Suprapubic skin (tissue), 4 donors: ENCODE measurements at regions not wholly inside any gene's neighbourhood (a gene's known extent, or its start where the extent isn't known, plus 50 kb on each side); places are given as distances from the start of the nearest gene placed in this dataset.
A peak's percentile ranks its signal among the peaks of the same experiment; 100 is the strongest.

Experiments used
- DNase-seq, 2 donors: peaks; one replicate each; pipeline ENCODE4 v3.0.0-alpha.2; 2019; ENCODE audit warnings: low spot score in 2 of 2
- H3K27ac ChIP-seq: fragments of 200-600 bp; sonication (generic); one replicate; pipeline ENCODE4 v1.5.1; 2019
- H3K27me3 ChIP-seq: fragments of 200-600 bp; sonication (generic); one replicate; pipeline ENCODE4 v1.5.1; 2019
- H3K36me3 ChIP-seq: fragments of 200-600 bp; sonication (generic); one replicate; pipeline ENCODE4 v1.5.1; 2019
- H3K4me1 ChIP-seq: fragments of 200-600 bp; sonication (generic); one replicate; pipeline ENCODE4 v1.5.1; 2019
- H3K4me3 ChIP-seq: fragments of 200-600 bp; sonication (generic); one replicate; pipeline ENCODE4 v1.5.1; 2019; ENCODE audit warnings: mild to moderate bottlenecking
- H3K9me3 ChIP-seq: fragments of 200-600 bp; sonication (generic); one replicate; pipeline ENCODE4 v1.5.1; 2019
- CTCF ChIP-seq, 2 donors: fragments of 200-600 bp in 1 of 2; fragments of 450-650 bp in 1 of 2; sonication (generic) in 1 of 2; IDR thresholded peaks; one replicate each; pipeline ENCODE4 v1.5.1; 2016 to 2019; ENCODE audit warnings: antibody characterized with exemption in 2 of 2, mild to moderate bottlenecking in 1 of 2, moderate library complexity in 1 of 2
- EP300 ChIP-seq: sonication (generic); formaldehyde crosslinking; IDR thresholded peaks from one replicate; pipeline ENCODE4 v1.6.1; 2017; ENCODE audit warnings: antibody characterized with exemption
- POLR2A ChIP-seq, 2 donors: fragments of 450-650 bp; IDR thresholded peaks; one replicate each; pipeline ENCODE4 v1.6.1; 2017; ENCODE audit warnings: antibody characterized with exemption in 2 of 2, mild to moderate bottlenecking in 2 of 2, moderate library complexity in 2 of 2
- POLR2AphosphoS5 ChIP-seq, 3 donors: sonication (generic); formaldehyde crosslinking; IDR thresholded peaks; one replicate each; pipeline ENCODE4 v1.6.1; 2017; ENCODE audit warnings: antibody characterized with exemption in 3 of 3
- WGBS: methylation state at CpG from one replicate; pipeline ENCODE4 v1.1.5; 2018; 5-methylcytosine and 5-hydroxymethylcytosine counted together

GRCh38 chr12:107826276-107826675 is 51.8 kb downstream of the ASCL4 start:
- TF ChIP-seq EP300 (no peak), POLR2A (IDR thresholded peaks at IDR 0.05) (no peak), CTCF (IDR thresholded peaks at IDR 0.05) (no peak), POLR2AphosphoS5 (IDR thresholded peaks at IDR 0.05) (no peak)

GRCh38 chr12:107829271-107829670 is 54.8 kb downstream of the ASCL4 start:
- Histone ChIP-seq H3K4me1 (no peaks in the 10 kb centered on the region), H3K4me3 (no peak overlapping the region), H3K36me3 (no peaks in the 10 kb centered on the region), H3K27me3 (peaks cover 17% of the 10 kb centered on the region), H3K9me3 (peaks cover 16% of the 10 kb centered on the region), H3K27ac (no peak overlapping the region)
- no peak for DNase-seq
- TF ChIP-seq POLR2AphosphoS5 (IDR thresholded peaks at IDR 0.05) (no peak), POLR2A (IDR thresholded peaks at IDR 0.05) (no peak), EP300 (no peak), CTCF (IDR thresholded peaks at IDR 0.05) (no peak)
- 100% methylated on average over 1 of the region's 1 CpG for WGBS

More at GRCh38 chr12:107826276-107826675, 51.8 kb downstream of the ASCL4 start:
- Histone ChIP-seq H3K36me3 (no peaks in the 10 kb centered on the region), H3K27ac (no peak overlapping the region), H3K4me1 (no peaks in the 10 kb centered on the region), H3K27me3 (no peaks in the 10 kb centered on the region), H3K9me3 (peaks cover 16% of the 10 kb centered on the region), H3K4me3 (no peak overlapping the region)
- WGBS: 92% methylated on average over 9 of the region's 9 CpGs
- DNase-seq: no peak

- Histone ChIP-seq H3K27me3 (peaks cover 25% of the 10 kb centered on the region), H3K9me3 (peaks cover 4% of the 10 kb centered on the region), H3K4me3 (no peak overlapping the region), H3K27ac (no peak overlapping the region), H3K4me1 (no peaks in the 10 kb centered on the region), H3K36me3 (no peaks in the 10 kb centered on the region)
- 64% methylated on average over 4 of the region's 4 CpGs for WGBS
- no peak for DNase-seq
- TF ChIP-seq EP300: no peak
- no peak for TF ChIP-seq CTCF (IDR thresholded peaks at IDR 0.05)
- TF ChIP-seq POLR2A (IDR thresholded peaks at IDR 0.05): no peak
- no peak for TF ChIP-seq POLR2AphosphoS5 (IDR thresholded peaks at IDR 0.05)
These were observed 57.9 kb downstream of the ASCL4 start for GRCh38 chr12:107832441-107832840.

- H3K4me3 ChIP-seq: no peak overlapping the region
- H3K27me3 ChIP-seq: peaks cover 55% of the 10 kb centered on the region
- H3K4me1 ChIP-seq: peaks cover 22% of the 10 kb centered on the region
- TF ChIP-seq CTCF (IDR thresholded peaks at IDR 0.05) (no peak), POLR2AphosphoS5 (IDR thresholded peaks at IDR 0.05) (no peak), EP300 (no peak), POLR2A (IDR thresholded peaks at IDR 0.05) (no peak)
- H3K9me3 ChIP-seq: no peaks in the 10 kb centered on the region
- H3K36me3 ChIP-seq: no peaks in the 10 kb centered on the region
- DNase-seq: no peak
- H3K27ac ChIP-seq: no peak overlapping the region
- WGBS: 61% methylated on average over 1 of the region's 1 CpG
These were observed 65.7 kb downstream of the ASCL4 start for GRCh38 chr12:107840186-107840585.

GRCh38 chr12:107843351-107844311 is 69.1 kb downstream of the ASCL4 start:
- peaks cover 44% of the 10 kb centered on the region for H3K4me1 ChIP-seq
- peaks cover 71% of the 10 kb centered on the region for H3K27me3 ChIP-seq
- 8% methylated on average over 24 of the region's 59 CpGs for WGBS

More at GRCh38 chr12:107843351-107844311, 69.1 kb downstream of the ASCL4 start:
- DNase-seq: no peak
- Histone ChIP-seq H3K9me3 (no peaks in the 10 kb centered on the region), H3K36me3 (no peaks in the 10 kb centered on the region), H3K27ac (no peak overlapping the region), H3K4me3 (peak overlapping the region; percentile 34)
- TF ChIP-seq POLR2AphosphoS5 (IDR thresholded peaks at IDR 0.05): no peak
- TF ChIP-seq EP300: no peak
- TF ChIP-seq POLR2A (IDR thresholded peaks at IDR 0.05): no peak
- no peak for TF ChIP-seq CTCF (IDR thresholded peaks at IDR 0.05)
